Loucy (cell line): ENCODE measurements at regions not wholly inside any gene's neighbourhood (a gene's known extent, or its start where the extent isn't known, plus 50 kb on each side); places are given as distances from the start of the nearest gene placed in this dataset.

Experiments
- H2AFZ ChIP-seq: fragments of 200-600 bp; sonication (generic); 2 replicates; pipeline ENCODE4 v1.6.0; 2016; ENCODE audit warnings: antibody characterized with exemption, mild to moderate bottlenecking, low read length, moderate library complexity
- H3F3A ChIP-seq: fragments of 200-600 bp; 2 replicates; pipeline ENCODE4 v1.6.0; 2016; ENCODE audit warnings: antibody characterized with exemption, low read depth, mild to moderate bottlenecking
- H3K27me3 ChIP-seq: fragments of 200-600 bp; sonication (generic); 2 replicates; pipeline ENCODE4 v1.6.1; 2014; ENCODE audit warnings: low read length, mild to moderate bottlenecking; ENCODE audit not compliant: insufficient read depth, poor library complexity, severe bottlenecking
- H3K36me3 ChIP-seq: fragments of 200-600 bp; sonication (generic); 2 replicates; pipeline ENCODE4 v1.6.1; 2016; ENCODE audit warnings: low read length; ENCODE audit not compliant: insufficient read depth
- H3K4me1 ChIP-seq: fragments of 200-600 bp; sonication (generic); 2 replicates; pipeline ENCODE4 v1.5.1; 2014; ENCODE audit warnings: low read length, mild to moderate bottlenecking; ENCODE audit not compliant: insufficient read depth, poor library complexity, severe bottlenecking
- H3K4me2 ChIP-seq: fragments of 200-600 bp; sonication (generic); 2 replicates; pipeline ENCODE4 v1.6.0; 2014; ENCODE audit warnings: antibody characterized with exemption, low read length, low read depth, mild to moderate bottlenecking; ENCODE audit not compliant: poor library complexity, severe bottlenecking
- H3K4me3 ChIP-seq: fragments of 200-600 bp; sonication (generic); 2 replicates; pipeline ENCODE4 v1.5.1; 2014; ENCODE audit warnings: low read length, mild to moderate bottlenecking, mixed read lengths; ENCODE audit not compliant: poor library complexity, severe bottlenecking
- H3K79me2 ChIP-seq: fragments of 200-600 bp; sonication (generic); 2 replicates; pipeline ENCODE4 v1.6.1; 2014; ENCODE audit warnings: low read length; ENCODE audit not compliant: insufficient read depth
- H3K9ac ChIP-seq: fragments of 200-600 bp; sonication (generic); 2 replicates; pipeline ENCODE4 v1.6.0; 2014; ENCODE audit warnings: mild to moderate bottlenecking, low read depth, low read length, moderate library complexity; ENCODE audit not compliant: poor library complexity, severe bottlenecking
- H3K9me2 ChIP-seq: fragments of 200-600 bp; sonication (generic); replicated peaks from 2 replicates; pipeline ENCODE4 v1.6.1; 2016; ENCODE audit warnings: low read depth, low read length, mixed read lengths
- H3K9me3 ChIP-seq: fragments of 200-600 bp; sonication (generic); 2 replicates; pipeline ENCODE4 v1.6.1; 2014; ENCODE audit warnings: mild to moderate bottlenecking, antibody characterized with exemption, low read length, low read depth; ENCODE audit not compliant: insufficient read depth
- H4K20me1 ChIP-seq: fragments of 200-600 bp; sonication (generic); 2 replicates; pipeline ENCODE4 v1.6.0; 2014; ENCODE audit warnings: antibody characterized with exemption, low read length, mild to moderate bottlenecking; ENCODE audit not compliant: insufficient read depth, poor library complexity, severe bottlenecking
- EZH2phosphoT487 ChIP-seq: fragments of 200-600 bp; IDR thresholded peaks from 2 replicates; pipeline ENCODE4 v1.6.1; 2018; ENCODE audit warnings: antibody characterized with exemption, mild to moderate bottlenecking, moderate library complexity, borderline replicate concordance
- TF ChIP-seq, protein P1 (sequence below): fragments of 200-600 bp; sonication (generic); conservative IDR thresholded peaks from 2 replicates; pipeline ENCODE4 v1.5.1; 2014; ENCODE audit warnings: mild to moderate bottlenecking, antibody characterized with exemption, low read length

DNA sequence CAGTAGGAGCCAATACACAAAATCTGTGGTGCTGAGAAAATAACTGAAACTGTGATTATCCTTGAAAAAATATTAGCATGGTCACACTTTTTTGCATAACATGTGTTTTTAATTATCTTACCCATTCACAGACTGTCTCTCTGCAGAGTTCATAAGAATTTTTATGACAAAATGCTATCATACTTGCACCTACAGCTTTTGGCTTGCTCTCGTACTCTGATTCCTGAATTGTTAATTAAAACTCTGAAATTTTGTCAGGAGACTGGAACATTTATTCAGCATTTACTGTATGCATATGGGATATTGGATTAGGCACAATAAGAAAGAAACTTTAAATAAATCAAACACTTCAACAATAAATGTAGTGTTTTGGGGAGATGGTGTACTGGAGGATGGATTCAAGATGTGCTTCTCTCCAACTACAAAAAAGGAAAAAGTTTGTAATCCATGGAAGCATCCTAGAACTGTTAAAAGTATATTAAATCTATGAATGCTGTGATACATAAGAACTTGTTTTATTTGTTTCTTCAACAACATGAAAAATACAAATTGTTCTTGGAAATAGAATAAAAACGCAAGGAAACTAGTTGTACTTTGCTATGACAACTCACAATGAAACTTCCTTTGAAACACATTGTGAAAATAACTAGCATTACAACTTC lies 260.5 kb downstream of the SPATA18 start:
- Histone ChIP-seq H3K4me3 (no peak overlapping the region), H3K9me2 (no peaks in the 10 kb centered on the region), H3K4me1 (no peaks in the 10 kb centered on the region), H3K9ac (no peak overlapping the region), H4K20me1 (no peaks in the 10 kb centered on the region), H3K27me3 (no peaks in the 10 kb centered on the region), H3K4me2 (no peak overlapping the region), H3K79me2 (no peaks in the 10 kb centered on the region), H3K36me3 (no peaks in the 10 kb centered on the region), H3K9me3 (no peaks in the 10 kb centered on the region), H3F3A (no peaks in the 10 kb centered on the region), H2AFZ (no peak overlapping the region)
- no peak for TF ChIP-seq EZH2phosphoT487
- TF ChIP-seq, protein P1, sequence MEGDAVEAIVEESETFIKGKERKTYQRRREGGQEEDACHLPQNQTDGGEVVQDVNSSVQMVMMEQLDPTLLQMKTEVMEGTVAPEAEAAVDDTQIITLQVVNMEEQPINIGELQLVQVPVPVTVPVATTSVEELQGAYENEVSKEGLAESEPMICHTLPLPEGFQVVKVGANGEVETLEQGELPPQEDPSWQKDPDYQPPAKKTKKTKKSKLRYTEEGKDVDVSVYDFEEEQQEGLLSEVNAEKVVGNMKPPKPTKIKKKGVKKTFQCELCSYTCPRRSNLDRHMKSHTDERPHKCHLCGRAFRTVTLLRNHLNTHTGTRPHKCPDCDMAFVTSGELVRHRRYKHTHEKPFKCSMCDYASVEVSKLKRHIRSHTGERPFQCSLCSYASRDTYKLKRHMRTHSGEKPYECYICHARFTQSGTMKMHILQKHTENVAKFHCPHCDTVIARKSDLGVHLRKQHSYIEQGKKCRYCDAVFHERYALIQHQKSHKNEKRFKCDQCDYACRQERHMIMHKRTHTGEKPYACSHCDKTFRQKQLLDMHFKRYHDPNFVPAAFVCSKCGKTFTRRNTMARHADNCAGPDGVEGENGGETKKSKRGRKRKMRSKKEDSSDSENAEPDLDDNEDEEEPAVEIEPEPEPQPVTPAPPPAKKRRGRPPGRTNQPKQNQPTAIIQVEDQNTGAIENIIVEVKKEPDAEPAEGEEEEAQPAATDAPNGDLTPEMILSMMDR = no peak

DNA sequence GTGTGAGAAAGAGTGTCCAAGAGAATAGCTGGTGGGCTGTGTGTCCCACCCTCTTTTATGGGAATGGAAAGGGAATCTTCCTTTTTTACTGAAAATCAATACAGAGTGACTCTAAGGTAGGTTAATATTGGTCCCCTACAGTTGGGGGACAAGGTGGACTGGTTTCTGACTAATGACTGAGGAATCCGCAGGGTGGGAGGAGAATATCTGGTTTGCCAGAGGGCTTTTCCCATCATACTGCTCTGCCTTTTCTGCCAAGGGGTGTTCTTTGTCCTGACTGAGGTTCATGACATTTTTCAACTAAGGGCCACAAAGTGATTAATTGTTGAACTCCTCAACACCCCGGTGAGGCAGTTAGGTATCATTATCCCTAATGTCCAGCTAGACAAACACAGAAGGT lies 261.6 kb downstream of the SPATA18 start:
- TF ChIP-seq, protein P1 = no peak
- TF ChIP-seq EZH2phosphoT487 = no peak
- H3K27me3 ChIP-seq = no peaks in the 10 kb centered on the region
- no peaks in the 10 kb centered on the region for H3K79me2 ChIP-seq
- H3K4me2 ChIP-seq = no peak overlapping the region
- no peaks in the 10 kb centered on the region for H3K9me3 ChIP-seq
- no peaks in the 10 kb centered on the region for H3K9me2 ChIP-seq
- no peak overlapping the region for H3K4me3 ChIP-seq
- H3K4me1 ChIP-seq = no peaks in the 10 kb centered on the region
- H4K20me1 ChIP-seq = no peaks in the 10 kb centered on the region
- H3K9ac ChIP-seq = no peak overlapping the region
- H2AFZ ChIP-seq = no peak overlapping the region
- no peaks in the 10 kb centered on the region for H3F3A ChIP-seq
- no peaks in the 10 kb centered on the region for H3K36me3 ChIP-seq

DNA sequence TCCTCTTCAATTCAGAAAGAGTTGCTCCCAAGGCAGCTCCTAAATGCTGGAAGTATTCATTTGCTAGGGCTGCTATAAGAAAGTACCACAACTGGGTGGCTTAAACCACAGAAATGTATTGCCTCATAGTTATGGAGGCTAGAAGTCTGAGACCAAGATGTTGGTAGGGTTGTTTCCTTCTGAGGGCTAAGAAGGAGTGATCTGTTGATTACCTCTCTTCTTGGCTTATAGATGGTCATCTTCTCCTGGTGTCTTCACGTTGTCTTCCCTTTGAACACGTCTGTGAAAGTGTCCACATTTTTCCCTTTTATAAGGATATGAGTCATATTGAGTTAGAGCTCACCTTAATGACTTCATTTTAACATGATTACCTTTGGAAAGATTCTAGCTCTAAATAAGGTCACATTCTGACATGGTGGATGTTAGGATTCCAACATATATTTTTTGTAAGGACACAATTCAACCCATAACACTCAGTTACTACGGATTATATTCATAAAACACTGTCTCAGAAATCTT lies 266.3 kb downstream of the SPATA18 start:
- Histone ChIP-seq H3K9me3 (no peaks in the 10 kb centered on the region), H3K4me1 (no peaks in the 10 kb centered on the region), H3F3A (no peaks in the 10 kb centered on the region), H3K36me3 (no peaks in the 10 kb centered on the region), H3K27me3 (no peaks in the 10 kb centered on the region), H4K20me1 (no peaks in the 10 kb centered on the region), H3K9ac (no peak overlapping the region), H3K4me3 (no peak overlapping the region), H3K79me2 (no peaks in the 10 kb centered on the region), H2AFZ (no peak overlapping the region), H3K9me2 (no peaks in the 10 kb centered on the region), H3K4me2 (no peak overlapping the region)
- TF ChIP-seq, protein P1 = no peak
- TF ChIP-seq EZH2phosphoT487 = no peak
